ENCODE measurements at regions not wholly inside any gene's neighbourhood (a gene's known extent, or its start where the extent isn't known, plus 50 kb on each side); places are given as distances from the start of the nearest gene placed in this dataset.

DNA sequence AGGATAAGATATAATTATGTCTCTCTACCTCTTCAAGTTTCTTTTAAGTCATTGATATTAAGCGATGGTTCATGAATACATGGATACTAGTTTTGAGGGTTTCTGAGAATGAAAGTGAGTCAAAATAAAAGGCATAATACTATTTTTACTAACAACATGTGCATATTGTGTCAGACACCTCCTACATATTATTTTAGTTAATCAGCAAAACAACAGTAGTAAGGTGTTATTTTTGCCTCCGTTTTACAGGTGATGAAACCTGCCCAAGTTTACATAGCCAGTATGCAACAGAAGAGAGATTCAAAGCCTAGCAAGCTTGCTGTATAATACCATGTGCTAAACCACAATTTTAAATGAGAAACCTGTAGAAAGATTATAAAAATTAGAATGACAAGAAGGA lies 544.1 kb downstream of the EPHA5 start:
- no peak for DNase-seq (ENCODE audit: low read depth, low spot score)

DNA sequence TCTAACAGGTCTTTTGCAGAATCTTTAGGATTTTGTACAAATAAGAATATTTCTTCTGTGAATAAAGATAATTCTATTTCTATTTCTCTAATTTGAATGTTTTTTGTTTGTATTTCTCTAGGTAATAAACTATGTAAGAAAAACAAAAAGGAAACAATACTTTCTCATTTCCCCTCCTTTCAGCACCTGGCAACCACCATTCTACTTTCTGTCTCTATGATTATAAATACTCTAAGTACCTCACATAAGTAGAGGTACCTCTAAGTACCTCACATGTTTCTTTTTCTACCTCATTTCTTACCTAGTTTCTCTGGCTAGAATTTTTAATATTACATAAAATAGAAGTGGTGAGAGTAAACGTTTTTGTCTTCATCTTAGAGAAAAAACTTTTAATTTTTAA lies 550.0 kb downstream of the EPHA5 start:
- no peak for DNase-seq (ENCODE audit: low read depth, low spot score)

DNA sequence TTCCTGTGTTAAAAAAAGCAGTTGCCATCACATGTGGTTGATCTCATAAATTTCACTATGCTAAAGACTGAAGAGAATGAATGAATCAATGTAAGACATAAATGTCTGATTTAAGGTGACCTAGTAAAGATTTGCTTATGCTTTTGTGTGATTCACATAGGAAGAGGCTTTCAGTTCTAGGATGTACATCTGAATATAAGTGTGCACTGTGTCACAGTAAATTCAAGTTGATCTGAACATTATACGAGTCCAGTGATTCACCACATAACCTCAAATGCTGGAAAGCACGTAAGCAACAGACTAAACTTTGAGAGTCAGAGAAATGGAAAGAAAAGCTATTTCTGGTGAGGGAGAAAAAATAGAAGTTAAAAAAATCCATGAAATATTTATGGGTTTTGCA lies 567.9 kb downstream of the EPHA5 start:
- no peak for DNase-seq (ENCODE audit: low read depth, low spot score)

DNA sequence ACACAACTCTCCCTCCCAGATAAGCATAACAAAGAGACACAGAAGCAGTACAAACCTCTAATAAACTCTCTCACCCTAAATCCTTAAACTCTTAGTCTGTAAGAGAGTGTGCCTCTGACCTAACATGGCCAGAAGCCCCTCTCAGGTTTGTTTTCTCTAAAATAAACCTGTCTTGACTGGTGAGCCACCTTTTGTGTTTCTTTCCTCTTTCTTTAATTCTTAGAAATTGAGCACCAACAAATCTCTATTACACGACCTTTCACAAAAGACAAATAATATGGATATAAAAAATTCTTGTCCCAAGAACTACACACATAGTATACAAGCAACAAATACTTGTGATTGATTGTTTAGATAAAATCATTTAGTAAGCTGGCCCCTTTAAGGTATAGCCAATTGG lies 573.7 kb downstream of the EPHA5 start:
- DNase-seq (ENCODE audit: low read depth, low spot score), result no peak

DNA sequence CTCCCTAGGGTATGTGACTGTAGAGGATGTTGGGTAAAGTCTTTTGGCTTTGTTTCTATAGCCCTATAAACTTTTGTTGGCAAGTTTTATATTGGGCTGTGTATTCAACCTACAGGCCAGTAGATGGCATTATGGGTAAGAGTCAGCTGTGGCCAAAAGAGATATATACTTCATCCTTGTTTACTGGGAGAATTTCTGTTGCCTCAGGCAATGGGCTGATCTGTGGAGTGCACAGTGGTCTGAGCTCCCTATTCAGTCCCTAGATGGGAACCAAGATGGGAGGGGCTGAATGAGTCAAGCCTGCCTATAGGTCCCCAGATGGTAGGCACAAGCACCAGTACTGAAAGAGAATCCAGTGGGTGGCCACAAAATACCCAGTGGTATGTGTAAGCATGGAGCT lies 580.6 kb downstream of the EPHA5 start:
- DNase-seq (ENCODE audit: low read depth, low spot score), result no peak

DNA sequence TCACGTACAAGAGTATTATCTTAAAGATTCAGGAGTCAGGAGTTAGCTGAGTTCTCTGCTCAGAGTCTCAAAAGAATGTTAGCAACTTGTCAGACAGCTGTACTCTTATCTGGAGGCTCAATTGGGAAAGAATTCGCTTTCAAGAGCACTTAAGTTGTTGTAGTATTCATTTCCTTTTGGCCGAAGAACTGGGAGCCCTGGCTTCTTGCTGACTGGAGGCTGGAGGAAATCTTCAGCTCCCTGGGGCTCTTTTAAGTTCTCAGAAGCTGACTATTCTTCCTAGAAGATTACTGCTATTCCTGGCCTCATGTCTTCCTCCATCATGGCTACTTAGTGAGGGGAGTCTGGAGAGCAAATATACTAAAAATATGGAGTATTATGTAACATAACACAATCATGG lies 587.2 kb downstream of the EPHA5 start:
- DNase-seq (ENCODE audit: low read depth, low spot score), result no peak

DNA sequence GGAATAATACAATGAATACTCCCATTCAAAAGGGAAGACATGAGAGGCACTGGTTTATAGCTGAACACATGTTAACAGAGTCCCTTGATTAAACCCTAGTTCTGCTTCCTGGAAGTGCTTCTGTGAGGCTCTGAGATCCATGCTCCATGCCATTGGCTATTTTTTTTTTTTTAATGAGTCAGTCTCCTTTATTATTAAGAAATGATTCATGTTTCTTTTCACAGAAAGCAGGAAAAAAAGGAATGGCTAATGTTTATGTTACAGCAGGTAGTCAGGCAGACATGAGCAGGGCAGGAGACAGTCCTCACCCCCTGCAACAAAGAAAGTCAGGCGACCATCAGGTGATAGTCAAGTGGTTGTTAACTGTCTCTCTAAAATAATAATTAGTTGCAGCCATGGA lies 598.7 kb downstream of the EPHA5 start:
- DNase-seq (ENCODE audit: low read depth, low spot score), result no peak

DNA sequence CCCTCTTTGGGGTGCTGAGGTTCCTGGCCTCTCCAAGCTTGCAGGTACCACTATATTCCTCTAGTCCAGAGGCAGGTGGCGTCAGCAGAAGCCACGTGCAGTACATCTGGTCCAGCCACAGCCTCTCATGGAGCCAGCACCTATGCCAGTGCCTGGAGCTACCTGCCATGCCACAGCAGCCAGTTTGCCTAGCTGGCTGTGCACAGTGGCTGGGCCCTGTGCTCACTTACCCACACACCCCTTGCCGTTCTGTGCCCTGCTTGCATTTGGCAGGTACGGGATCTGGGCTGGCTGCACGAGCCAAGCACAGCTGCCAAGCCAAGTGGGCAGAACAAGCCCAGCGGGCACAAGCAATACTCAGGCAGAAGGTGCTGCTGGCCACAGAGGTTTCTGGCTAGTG lies 601.1 kb downstream of the EPHA5 start:
- DNase-seq (ENCODE audit: low read depth, low spot score), result no peak

DNA sequence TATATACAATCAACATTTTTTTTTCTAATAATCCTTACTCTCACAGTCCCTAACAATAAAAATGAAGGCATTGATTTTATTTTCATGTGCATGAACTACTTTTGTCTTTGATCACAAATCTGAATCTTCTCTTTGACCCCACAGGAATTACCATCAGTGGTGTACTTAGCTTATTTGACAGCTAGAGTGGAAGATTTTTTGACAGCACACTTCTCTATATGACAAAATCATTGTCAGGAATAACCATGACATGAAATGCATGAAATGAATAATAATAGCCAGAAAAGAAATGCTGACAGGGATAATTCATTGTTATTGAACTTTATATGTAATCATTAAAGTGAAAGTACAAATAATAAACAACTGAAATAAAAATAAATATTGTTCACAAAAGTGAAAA lies 604.2 kb downstream of the EPHA5 start:
- DNase-seq (ENCODE audit: low read depth, low spot score), result no peak

DNA sequence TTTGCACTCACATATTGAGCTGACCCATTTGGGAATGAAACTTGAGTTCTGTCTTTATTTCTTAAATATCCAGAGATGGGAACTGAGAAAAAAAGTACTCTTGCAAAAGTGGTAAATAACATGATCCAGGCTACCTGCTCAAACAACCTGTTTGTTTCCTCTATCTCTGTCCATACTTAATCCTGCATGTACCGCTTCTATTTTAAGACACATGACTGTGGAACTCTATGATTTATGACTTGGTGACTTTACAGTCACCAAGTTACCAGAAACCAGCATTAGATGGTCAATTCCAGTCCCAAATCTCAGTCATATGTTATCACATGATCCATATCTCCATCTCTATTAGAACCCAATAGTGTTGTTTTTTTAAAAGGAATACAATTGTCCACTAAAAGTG lies 606.7 kb downstream of the EPHA5 start:
- DNase-seq (ENCODE audit: low read depth, low spot score), result no peak

DNA sequence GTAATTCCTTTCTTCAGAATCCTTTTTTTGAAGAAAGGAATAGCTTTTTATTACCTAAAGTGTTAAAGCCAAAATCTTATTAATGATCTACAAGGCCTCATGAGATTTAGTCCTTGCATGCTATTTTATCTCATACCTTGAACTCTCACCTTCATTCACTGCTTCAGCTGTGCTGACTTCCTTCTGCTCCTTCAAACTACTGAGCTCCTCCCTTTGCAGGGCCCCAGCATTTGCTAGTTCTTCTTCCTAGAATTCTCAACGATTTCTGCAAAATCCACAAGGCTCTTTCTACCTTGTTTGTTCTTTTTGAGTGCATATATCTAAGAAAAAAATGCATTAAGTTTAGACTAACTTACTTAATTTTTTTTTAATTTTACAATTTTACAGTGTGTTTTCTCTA lies 619.5 kb downstream of the EPHA5 start:
- no peak for DNase-seq (ENCODE audit: low read depth, low spot score)

DNA sequence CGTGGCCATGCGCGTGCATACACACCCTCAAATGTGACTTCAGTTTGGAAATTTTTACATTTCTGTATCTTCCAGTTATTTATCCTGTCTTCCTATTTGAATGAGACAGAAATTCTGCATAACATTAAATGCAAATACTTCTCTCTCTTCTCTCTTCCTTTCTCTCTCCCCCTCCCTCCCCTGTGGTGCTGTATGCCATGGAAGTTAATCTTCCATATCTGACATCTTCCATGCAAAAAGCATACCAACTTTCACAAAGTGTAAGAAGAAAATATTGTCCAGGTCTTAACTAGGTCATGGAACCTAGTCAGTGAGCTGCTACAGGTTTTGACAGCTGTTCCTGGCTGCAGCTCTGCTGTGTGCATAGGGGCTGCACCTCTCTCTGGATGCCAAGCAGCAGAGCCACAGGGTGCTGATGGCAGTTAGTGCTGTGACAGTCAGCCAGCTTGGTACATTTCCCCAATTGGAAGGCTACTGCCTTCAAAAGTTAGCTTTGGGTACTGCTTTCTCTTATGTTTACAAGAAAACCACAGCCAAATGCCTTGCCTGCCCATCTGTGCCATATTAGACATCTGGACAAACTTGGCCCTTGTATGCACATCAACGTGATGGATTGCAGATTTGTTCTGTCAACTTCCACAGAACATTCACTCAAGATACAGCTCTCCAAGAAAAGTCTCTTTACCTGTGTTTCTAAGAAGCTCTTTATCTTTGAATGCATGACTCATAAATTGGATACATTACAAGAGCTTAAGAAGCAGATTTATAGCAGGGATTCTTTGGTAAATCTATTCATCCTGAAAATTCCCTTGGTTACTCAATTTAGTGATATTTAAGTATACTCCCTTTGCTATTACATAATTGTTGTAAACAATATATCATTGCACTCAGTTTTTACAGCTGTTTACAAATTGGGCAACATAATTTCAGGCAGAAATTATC lies 623.8 kb downstream of the EPHA5 start:
- DNase-seq (ENCODE audit: low read depth, low spot score), result no peak

DNA sequence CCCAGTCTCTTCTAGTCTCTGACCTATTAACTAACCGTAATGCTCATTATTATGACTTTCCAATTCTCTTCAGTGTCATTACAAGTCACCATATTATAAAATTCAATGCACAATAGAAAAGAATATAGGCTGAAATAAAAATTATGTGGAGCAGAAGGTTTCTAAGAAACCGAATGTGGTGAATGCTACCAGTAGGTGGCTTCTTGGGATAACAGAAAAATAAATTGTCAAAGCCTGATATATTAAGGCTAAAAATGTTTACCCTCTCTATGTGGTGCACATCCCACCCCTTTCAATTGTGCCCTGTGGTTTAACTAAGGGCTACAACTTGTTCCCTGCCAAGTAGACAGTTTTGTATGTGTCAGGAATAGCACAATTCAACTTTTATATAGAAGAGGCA lies 624.6 kb upstream of the TECRL start:
- no peak for DNase-seq (ENCODE audit: low read depth, low spot score)

DNA sequence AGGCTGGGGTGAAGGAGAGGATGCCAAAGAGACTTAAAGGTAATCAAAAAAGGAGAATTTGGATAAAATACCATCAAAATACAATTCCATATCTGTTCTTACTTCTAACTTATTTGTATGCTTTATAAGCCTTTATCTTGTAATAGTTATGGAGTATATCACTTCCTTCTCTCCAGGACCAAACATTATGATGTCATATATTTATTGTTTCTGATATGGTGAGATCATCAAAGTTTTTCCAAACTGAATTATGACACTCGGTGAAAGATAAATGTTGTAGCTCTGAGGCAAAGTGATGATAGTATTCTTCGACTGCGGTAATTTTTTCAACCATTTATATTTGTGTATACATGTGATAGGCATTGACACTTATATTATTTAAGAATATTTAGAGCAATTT lies 619.3 kb upstream of the TECRL start:
- DNase-seq (ENCODE audit: low read depth, low spot score), result no peak

DNA sequence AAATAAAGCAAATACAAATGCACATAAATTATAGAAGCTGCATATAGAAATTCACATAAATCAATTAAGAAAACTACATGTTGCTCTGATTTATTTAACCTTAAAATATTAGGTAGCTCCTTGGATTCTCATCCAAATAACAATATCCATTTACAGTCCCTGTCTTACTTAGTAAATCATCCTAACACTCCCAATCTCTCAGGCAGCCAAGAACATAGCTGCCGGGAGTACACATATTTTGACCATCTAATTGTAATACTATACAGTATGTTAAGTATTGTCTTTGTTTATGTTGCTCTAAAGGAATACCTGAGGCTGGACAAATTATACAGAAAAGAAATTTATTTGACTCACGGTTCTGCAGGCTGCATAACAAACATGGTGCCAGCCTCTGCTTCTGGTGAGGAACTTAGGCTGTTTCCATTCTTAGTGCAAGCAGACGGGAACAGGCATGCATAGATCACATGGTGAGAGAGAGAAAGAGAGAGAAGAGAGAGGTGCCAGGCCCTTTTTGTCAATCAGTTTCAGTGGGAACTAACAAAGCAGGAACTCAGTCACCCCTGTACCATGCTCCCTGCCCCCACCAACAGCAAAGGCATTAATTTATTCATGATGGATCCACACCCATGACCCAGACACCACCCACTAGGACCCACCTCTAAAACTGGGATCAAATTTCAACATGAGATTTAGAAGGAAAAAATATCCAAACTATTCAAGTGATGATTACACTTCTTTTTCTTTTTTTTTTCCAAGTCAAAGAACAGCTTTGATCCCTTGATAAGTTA lies 614.8 kb upstream of the TECRL start:
- DNase-seq (ENCODE audit: low read depth, low spot score), result no peak

DNA sequence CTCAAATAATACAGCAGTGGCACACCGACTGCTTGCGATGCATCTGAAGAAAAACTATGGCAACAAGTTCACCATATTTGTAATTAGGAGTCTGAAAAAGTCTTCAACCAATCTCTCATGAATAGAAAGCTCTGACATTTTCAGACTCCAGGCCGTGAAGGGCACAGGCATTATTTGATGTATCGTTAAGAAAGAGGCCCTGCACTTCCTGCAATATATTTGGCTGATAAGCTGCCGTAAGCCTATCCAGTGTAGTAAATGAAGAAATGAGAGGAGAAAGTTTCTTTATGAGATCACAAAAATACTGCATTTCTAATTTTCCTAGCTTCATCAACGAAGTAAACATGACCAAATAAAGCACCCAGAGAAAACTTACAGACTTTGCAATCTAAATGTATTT lies 613.8 kb upstream of the TECRL start:
- no peak for DNase-seq (ENCODE audit: low read depth, low spot score)

DNA sequence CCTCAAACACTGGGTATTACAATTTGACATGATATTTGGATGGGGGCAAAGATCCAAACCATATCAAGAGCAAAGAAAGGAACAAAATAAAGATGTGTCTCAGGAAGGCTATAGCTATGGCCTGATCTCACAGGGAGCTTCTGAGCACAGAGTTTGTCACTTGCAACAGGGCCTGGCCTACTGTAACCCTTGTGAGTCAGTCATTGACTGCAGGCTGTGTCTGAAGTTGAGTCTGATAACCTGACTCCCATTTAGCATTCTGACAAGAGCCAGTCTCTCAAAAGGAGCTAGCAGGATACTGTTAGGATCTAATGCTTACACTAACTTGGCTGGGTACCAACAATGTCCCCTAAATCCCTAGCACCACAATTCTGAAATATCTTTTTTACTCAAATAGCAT lies 612.5 kb upstream of the TECRL start:
- DNase-seq (ENCODE audit: low read depth, low spot score), result no peak

DNA sequence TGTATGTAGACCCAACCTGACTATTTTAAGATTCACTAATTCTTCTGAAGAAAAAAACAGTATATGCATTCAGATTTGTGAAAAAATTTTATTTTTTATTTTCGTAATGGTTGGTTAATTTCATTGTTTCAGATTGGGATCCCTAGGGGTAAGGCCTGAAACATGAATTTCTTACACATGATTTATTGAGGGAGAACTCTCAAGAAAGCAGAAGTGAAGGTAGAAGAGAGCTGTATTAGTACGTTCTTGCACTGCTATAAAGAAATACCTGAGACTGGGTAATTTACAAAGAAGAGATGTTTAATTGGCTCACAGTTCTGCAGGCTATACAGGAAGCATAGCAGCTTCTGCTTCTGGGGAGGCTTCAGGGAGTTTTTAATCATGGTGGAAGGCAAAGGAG lies 611.9 kb upstream of the TECRL start:
- no peak for DNase-seq (ENCODE audit: low read depth, low spot score)

DNA sequence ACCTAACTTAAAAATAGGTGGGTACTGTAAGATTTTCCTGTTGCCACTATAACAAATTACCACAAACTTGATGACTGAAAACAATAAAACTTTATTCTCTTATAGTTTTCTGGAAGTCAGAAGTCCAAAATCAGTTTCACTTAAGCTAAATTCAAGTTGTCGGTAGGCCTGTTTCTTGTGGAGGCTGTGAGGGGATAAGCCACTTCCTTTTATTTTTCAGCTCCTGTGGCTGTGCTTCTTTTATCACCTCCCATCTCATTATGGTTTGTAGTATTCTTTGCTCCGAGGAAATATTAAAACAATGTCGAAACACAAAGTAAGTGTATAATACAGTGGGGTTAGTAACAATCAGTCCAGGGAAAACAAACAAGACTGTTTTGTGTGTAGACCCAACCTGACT lies 610.5 kb upstream of the TECRL start:
- DNase-seq (ENCODE audit: low read depth, low spot score), result no peak

DNA sequence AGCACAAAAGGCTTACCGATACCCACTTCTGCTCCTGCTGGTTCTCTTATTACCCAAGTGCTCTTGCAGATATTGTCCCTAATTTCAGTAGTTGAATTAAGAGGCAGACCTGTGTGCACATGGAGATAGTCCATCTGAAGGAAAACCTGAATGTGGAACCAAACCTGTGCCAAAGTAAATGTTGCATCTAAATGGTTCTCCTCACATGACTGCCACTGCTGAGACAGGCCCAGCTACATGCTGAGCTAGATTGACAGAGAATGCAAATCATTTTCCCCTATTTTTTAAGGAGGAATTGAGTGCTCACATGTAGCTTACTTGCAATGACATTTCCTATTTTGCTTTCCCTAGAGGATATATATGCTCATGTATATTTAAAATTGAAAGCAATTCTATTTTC lies 609.1 kb upstream of the TECRL start:
- no peak for DNase-seq (ENCODE audit: low read depth, low spot score)

DNA sequence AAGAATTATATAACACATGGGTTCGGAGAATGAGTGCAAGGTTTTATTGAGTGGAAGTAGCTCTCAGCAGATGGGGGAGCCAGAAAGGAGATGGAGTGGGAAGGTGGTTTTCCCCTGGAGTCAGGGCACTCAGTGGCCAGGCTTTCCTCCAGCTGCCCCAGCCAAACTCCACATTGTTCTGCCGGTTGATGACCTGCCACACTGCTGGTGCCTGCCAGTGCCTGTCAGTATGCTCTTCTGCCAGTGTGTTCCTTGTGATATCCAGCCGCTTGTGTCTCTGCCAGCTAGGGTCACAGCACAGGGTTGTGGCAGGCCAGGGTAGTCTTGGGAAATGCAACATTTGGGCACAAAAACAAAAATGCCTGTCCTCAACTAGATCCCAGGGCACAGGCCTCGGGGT lies 604.8 kb upstream of the TECRL start:
- DNase-seq (ENCODE audit: low read depth, low spot score), result no peak

DNA sequence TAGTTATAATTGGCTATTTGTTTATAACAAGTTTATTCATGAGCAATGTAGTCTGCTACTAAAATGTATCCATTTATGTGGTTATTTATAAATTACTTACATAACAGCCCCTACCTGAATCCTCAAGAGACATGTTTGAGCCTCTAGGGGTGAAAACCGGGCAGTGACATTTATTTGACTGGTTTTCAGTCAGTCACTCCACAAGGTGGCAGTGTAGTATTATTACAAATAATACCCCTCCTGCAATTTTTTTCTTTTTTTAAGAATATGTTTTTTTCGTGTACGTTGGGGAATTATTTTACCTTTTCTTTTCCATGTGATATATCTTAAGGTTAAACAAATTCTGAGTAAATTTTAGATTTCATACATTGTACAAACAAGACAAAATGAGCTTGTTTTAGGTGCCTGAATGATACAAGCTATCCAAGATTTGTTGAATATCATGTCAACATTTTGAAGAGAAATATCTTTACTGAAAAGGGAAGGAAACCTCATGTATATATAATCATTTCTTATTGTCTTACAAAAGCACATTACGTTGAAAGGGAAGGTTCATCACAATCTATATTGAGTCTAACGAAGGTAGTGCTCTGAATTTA lies 598.7 kb upstream of the TECRL start:
- no peak for DNase-seq (ENCODE audit: low read depth, low spot score)

DNA sequence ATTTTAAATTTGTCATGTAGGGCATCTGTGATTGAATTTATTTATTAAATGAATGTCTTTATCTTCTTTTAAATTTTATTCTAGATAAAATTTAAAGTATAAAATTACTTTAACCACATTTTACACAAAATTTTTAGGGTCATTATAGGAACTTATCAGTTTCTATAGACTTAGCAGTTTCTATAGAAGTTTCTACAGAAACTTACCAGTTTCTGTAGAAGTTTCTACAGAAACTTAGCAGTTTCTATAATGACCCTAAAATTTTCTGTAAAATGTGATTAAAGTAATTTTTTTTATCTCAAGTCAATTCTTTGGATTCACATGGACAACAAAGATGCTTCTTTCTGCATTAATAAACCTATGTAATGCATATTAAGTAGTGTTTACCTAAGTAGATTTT lies 565.9 kb upstream of the TECRL start:
- no peak for DNase-seq (ENCODE audit: low read depth, low spot score)
